Karpas-422 (cell line): ENCODE measurements at regions not wholly inside any gene's neighbourhood (a gene's known extent, or its start where the extent isn't known, plus 50 kb on each side); places are given as distances from the start of the nearest gene placed in this dataset.
"Not testable (repeated sequence)": the region's sequence is repeated elsewhere in the genome, so short reads cannot be mapped to it uniquely, and the experiment has no call there.

Source experiments
- DNase-seq: peaks from one replicate; pipeline ENCODE4 v3.0.0-alpha.2; 2015
- H2AFZ ChIP-seq: fragments of 200-600 bp; sonication (generic); 2 replicates; pipeline ENCODE4 v1.6.1; 2014; ENCODE audit warnings: antibody characterized with exemption, low read length, mixed read lengths
- H3K27ac ChIP-seq: fragments of 200-600 bp; sonication (generic); 2 replicates; pipeline ENCODE4 v1.5.1; 2014; ENCODE audit warnings: mild to moderate bottlenecking, low read length, moderate library complexity
- H3K27me3 ChIP-seq: fragments of 200-600 bp; sonication (generic); 2 replicates; pipeline ENCODE4 v1.6.1; 2014; ENCODE audit warnings: low read length, mixed read lengths
- H3K36me3 ChIP-seq: fragments of 200-600 bp; sonication (generic); 2 replicates; pipeline ENCODE4 v1.6.1; 2014; ENCODE audit warnings: low read length, mixed read lengths; ENCODE audit not compliant: insufficient read depth
- H3K4me1 ChIP-seq: fragments of 200-600 bp; sonication (generic); 2 replicates; pipeline ENCODE4 v1.6.1; 2014; ENCODE audit warnings: mild to moderate bottlenecking, low read length, mixed read lengths
- H3K4me2 ChIP-seq: fragments of 200-600 bp; sonication (generic); 2 replicates; pipeline ENCODE4 v1.6.1; 2014; ENCODE audit warnings: low read length, low read depth, mild to moderate bottlenecking; ENCODE audit not compliant: poor library complexity, severe bottlenecking
- H3K4me3 ChIP-seq: fragments of 200-600 bp; sonication (generic); 2 replicates; pipeline ENCODE4 v1.5.1; 2014; ENCODE audit warnings: mild to moderate bottlenecking, antibody characterized with exemption, low read length, mixed read lengths
- H3K79me2 ChIP-seq: fragments of 200-600 bp; sonication (generic); 2 replicates; pipeline ENCODE4 v1.6.1; 2014; ENCODE audit warnings: mild to moderate bottlenecking, low read length, mixed read lengths
- H3K9ac ChIP-seq: fragments of 200-600 bp; sonication (generic); 2 replicates; pipeline ENCODE4 v1.6.0; 2014; ENCODE audit warnings: low read length
- H3K9me2 ChIP-seq: fragments of 200-600 bp; sonication (generic), shearing (Covaris generic); replicated peaks from 2 replicates; pipeline ENCODE4 v1.6.0; 2014; ENCODE audit warnings: mild to moderate bottlenecking, low read length, moderate library complexity; ENCODE audit not compliant: insufficient read depth
- H3K9me3 ChIP-seq: fragments of 300-700, 200-600 bp; sonication (generic); 2 replicates; pipeline ENCODE4 v1.6.1; 2014; ENCODE audit warnings: low read length, mixed read lengths
- H4K20me1 ChIP-seq: fragments of 200-600 bp; sonication (generic); 2 replicates; pipeline ENCODE4 v1.6.1; 2014; ENCODE audit warnings: mild to moderate bottlenecking, antibody characterized with exemption, low read length, low read depth; ENCODE audit not compliant: insufficient read depth

GRCh38 chr14:105927096-105928060 lies 401.0 kb downstream of the TMEM121 start:
- no peak for DNase-seq
- H3K36me3 ChIP-seq: no peaks in the 10 kb centered on the region
- H3K27me3 ChIP-seq: no peaks in the 10 kb centered on the region
- no peaks in the 10 kb centered on the region for H3K79me2 ChIP-seq
- no peak overlapping the region for H3K9ac ChIP-seq
- no peaks in the 10 kb centered on the region for H4K20me1 ChIP-seq
- no peaks in the 10 kb centered on the region for H3K9me3 ChIP-seq
- no peaks in the 10 kb centered on the region for H3K9me2 ChIP-seq
- no peak overlapping the region for H3K27ac ChIP-seq
- H3K4me1 ChIP-seq: no peaks in the 10 kb centered on the region
- H3K4me3 ChIP-seq: no peak overlapping the region
- H3K4me2 ChIP-seq: no peak overlapping the region
- no peak overlapping the region for H2AFZ ChIP-seq

- not testable (repeated sequence) for H3K27ac ChIP-seq, H3K9ac ChIP-seq, H3K36me3 ChIP-seq, H3K9me2 ChIP-seq, H3K4me2 ChIP-seq, DNase-seq, H3K27me3 ChIP-seq, H3K4me3 ChIP-seq, H3K4me1 ChIP-seq, H4K20me1 ChIP-seq, H3K9me3 ChIP-seq, H2AFZ ChIP-seq, H3K79me2 ChIP-seq
These were observed 402.1 kb downstream of the TMEM121 start for GRCh38 chr14:105928171-105929111.

GRCh38 chr14:105929327-105930081 lies 403.1 kb downstream of the TMEM121 start:
- no peaks in the 10 kb centered on the region for H4K20me1 ChIP-seq
- H3K27me3 ChIP-seq: no peaks in the 10 kb centered on the region
- no peak overlapping the region for H3K4me2 ChIP-seq
- no peak overlapping the region for H3K27ac ChIP-seq
- DNase-seq: no peak
- H3K79me2 ChIP-seq: no peaks in the 10 kb centered on the region
- H2AFZ ChIP-seq: no peak overlapping the region
- H3K4me3 ChIP-seq: no peak overlapping the region
- H3K36me3 ChIP-seq: no peaks in the 10 kb centered on the region
- H3K9me3 ChIP-seq: no peaks in the 10 kb centered on the region
- no peaks in the 10 kb centered on the region for H3K4me1 ChIP-seq
- H3K9me2 ChIP-seq: no peaks in the 10 kb centered on the region
- no peak overlapping the region for H3K9ac ChIP-seq

- Histone ChIP-seq H3K36me3 (no peaks in the 10 kb centered on the region), H3K4me2 (no peak overlapping the region), H3K27me3 (no peaks in the 10 kb centered on the region), H2AFZ (no peak overlapping the region), H3K9me3 (no peaks in the 10 kb centered on the region), H3K27ac (no peak overlapping the region), H3K4me1 (no peaks in the 10 kb centered on the region), H4K20me1 (no peaks in the 10 kb centered on the region), H3K9ac (no peak overlapping the region), H3K79me2 (no peaks in the 10 kb centered on the region), H3K4me3 (no peak overlapping the region), H3K9me2 (no peaks in the 10 kb centered on the region)
- no peak for DNase-seq
These were observed 404.2 kb downstream of the TMEM121 start for GRCh38 chr14:105930572-105930971.

GRCh38 chr14:105931808-105932483 lies 405.6 kb downstream of the TMEM121 start:
- H3K9me3 ChIP-seq: no peaks in the 10 kb centered on the region
- H3K9me2 ChIP-seq: no peaks in the 10 kb centered on the region
- H3K4me3 ChIP-seq: no peak overlapping the region
- H3K27me3 ChIP-seq: no peaks in the 10 kb centered on the region
- no peak overlapping the region for H3K9ac ChIP-seq
- H3K36me3 ChIP-seq: no peaks in the 10 kb centered on the region
- no peaks in the 10 kb centered on the region for H4K20me1 ChIP-seq
- no peaks in the 10 kb centered on the region for H3K4me1 ChIP-seq
- DNase-seq: no peak
- H3K27ac ChIP-seq: no peak overlapping the region
- no peak overlapping the region for H3K4me2 ChIP-seq
- H2AFZ ChIP-seq: no peak overlapping the region
- H3K79me2 ChIP-seq: no peaks in the 10 kb centered on the region

GRCh38 chr14:105933238-105933637 lies 406.9 kb downstream of the TMEM121 start:
- no peaks in the 10 kb centered on the region for H3K4me1 ChIP-seq
- no peak overlapping the region for H3K4me2 ChIP-seq
- H3K9me3 ChIP-seq: no peaks in the 10 kb centered on the region
- H3K4me3 ChIP-seq: no peak overlapping the region
- H4K20me1 ChIP-seq: no peaks in the 10 kb centered on the region
- no peaks in the 10 kb centered on the region for H3K27me3 ChIP-seq
- no peaks in the 10 kb centered on the region for H3K9me2 ChIP-seq
- H3K79me2 ChIP-seq: no peaks in the 10 kb centered on the region
- H3K9ac ChIP-seq: no peak overlapping the region
- H3K27ac ChIP-seq: no peak overlapping the region
- DNase-seq: no peak
- H3K36me3 ChIP-seq: no peaks in the 10 kb centered on the region
- no peak overlapping the region for H2AFZ ChIP-seq

GRCh38 chr14:105935384-105935783 lies 409.0 kb downstream of the TMEM121 start:
- Histone ChIP-seq H3K27ac (no peak overlapping the region), H3K4me2 (no peak overlapping the region)

More at GRCh38 chr14:105935384-105935783, 409.0 kb downstream of the TMEM121 start:
- H4K20me1 ChIP-seq: no peaks in the 10 kb centered on the region
- H3K79me2 ChIP-seq: no peaks in the 10 kb centered on the region
- no peaks in the 10 kb centered on the region for H3K9me2 ChIP-seq
- no peak overlapping the region for H3K9ac ChIP-seq
- no peak for DNase-seq
- no peaks in the 10 kb centered on the region for H3K9me3 ChIP-seq
- H3K4me1 ChIP-seq: no peaks in the 10 kb centered on the region
- H3K4me3 ChIP-seq: no peak overlapping the region
- no peaks in the 10 kb centered on the region for H3K27me3 ChIP-seq
- H3K36me3 ChIP-seq: no peaks in the 10 kb centered on the region
- H2AFZ ChIP-seq: no peak overlapping the region
